ENCODE measurements at regions not wholly inside any gene's neighbourhood (a gene's known extent, or its start where the extent isn't known, plus 50 kb on each side); places are given as distances from the start of the nearest gene placed in this dataset.
"Not testable (repeated sequence)": the region's sequence is repeated elsewhere in the genome, so short reads cannot be mapped to it uniquely, and the experiment has no call there.

DNA sequence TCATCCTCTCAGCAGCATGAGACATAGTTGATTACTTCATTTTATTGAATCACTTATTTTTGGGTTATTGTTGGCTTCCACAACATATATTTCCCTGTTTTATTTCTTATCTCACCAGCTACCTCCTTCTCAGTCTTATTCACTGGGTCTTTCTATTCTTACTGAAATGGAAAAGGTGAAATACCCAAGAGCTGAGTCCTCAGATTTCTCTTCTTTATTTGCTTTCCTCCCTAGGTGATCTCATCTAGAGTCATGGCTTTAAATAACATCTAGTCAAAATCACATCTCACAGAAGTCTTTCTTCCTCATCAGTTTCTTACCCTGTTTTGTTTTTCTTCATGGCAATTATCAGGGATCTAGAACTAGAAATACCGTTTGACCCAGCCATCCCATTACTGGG lies 105.0 kb upstream of the RBBP8 start:
- DNase-seq: peak; percentile 70

DNA sequence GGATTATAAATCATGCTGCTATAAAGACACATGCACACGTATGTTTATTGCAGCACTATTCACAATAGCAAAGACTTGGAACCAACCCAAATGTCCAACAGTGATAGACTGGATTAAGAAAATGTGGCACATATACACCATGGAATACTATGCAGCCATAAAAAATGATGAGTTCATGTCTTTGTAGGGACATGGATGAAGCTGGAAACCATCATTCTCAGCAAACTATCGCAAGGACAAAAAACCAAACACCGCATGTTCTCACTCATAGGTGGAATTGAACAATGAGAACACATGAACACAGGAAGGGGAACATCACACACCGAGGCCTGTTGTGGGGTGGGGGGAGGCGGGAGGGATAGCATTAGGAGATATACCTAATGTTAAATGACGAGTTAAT lies 104.5 kb upstream of the RBBP8 start:
- not testable (repeated sequence) for DNase-seq

DNA sequence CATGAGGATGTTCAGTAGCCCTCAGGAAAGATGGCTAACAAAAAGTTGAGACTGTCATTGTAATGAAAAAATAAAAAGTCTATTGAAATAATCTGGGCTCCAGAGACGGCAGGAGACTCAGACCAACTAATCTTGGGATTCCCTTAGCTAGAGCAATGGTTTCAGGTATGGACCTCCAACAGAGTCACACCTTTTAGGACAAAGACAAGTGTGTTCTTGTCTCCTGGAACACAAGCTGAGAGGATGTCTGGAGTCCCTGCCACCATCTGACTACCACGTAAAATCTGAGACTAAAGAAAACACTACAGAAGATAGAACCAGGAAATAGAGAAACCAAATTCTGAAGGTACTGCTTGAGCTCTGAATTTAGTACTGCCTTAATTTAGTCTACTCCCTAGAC lies 103.3 kb upstream of the RBBP8 start:
- DNase-seq: no peak

DNA sequence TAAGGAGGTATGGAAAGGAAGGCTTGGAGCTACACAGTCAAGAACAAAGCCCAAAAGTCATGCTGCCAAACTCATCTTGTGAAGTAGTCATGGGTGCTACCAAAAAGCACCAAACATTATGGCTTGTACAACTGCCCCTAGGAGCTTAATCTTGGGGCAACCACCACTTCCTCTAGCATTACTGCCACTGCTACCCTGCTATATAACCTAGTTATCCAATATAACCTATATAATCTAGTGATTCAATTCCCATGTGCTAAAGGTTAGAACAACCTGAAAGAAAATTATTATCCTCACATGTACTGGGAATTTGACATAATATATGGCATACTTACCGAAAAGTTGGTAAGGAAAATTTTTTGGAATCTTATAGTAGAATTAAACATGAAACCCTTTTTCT lies 102.6 kb upstream of the RBBP8 start:
- DNase-seq: no peak

DNA sequence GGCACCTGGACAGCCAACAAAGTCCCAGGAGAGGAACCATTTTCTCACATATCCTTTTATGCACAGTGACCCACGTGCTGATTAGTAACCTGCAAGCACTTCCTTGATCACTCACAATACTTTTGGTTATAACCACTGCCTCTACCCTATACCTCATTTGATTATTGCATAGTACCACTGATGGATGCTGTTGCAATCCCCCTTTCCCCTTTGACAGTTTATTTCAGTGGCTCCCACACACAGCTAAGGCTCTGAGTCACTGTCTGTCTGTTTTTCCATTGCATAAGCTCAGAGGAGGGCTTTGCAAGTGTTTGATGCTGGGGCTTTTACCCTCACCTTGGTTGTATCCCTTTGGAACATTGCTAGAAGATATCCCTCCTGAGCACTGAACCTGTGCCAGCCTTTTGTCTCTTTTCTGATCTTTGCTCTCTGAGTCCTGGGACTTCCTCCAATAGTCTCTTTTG lies 101.7 kb upstream of the RBBP8 start:
- DNase-seq: peak; percentile 73

DNA sequence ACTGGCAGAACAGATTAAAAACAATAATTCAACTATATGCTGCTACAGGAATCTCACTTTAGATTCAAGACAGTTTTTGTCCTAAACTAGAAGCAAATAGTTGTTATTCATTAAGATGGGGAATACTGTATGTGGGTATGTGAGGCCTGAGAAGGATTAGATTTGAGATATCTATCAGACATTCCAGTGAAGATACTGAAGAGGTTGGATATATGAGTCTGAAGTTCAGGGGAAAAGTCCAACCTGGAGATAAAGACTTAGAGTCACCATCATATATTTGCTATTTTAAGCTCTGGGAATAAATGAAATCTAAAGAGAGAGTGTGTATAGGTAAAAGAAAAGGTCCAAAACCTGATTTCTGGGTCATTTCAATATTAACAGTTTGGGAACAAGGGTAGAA lies 96.2 kb upstream of the RBBP8 start:
- DNase-seq: no peak

DNA sequence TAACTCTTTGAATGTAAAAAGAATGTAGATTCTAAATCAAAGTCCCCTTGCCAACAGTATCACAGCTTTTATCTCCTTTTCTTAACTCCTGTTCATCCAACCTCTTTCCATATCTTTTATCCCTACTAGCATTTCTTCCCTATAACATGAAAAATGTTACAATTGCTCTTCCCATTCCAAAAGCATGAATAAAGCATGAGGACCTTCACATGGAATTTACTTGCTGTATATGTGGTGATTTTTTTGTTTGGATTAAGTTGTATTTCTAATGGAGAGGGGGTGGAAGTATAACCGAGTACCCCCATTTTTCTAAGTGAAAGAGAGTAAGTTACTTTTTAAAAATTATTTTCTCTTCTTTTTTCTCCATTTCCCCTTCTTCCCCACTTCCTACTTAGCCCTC lies 94.9 kb upstream of the RBBP8 start:
- no peak for DNase-seq

DNA sequence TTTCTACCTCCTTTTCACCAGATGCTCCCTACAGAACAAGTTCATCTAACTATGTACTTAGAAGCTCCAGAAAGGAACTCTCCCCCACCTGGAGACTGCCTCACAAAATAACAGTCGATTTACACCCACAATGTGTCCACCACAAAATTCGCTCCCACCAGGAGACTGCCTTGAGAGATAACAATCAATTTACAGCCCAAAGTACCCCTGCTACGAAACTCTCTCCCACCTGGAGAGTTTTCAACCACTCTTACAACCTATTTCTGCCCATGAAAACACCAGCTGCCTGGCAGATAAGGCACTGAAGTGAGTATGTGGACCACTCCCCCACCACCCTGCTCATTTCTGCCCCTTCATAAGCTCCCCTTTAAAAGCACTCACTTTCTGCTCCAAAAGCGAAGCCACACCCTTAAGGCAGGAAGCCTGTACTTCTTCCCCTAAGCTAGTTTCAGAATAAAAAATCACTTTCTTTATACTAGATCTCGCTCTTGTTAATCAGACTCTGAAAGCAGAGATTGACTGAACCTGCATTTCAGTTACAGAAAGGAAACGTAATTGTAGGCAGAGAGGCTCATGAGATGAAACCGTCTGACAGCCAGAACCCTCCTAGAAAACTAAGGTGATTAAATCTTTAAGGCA lies 94.4 kb upstream of the RBBP8 start:
- DNase-seq: no peak

DNA sequence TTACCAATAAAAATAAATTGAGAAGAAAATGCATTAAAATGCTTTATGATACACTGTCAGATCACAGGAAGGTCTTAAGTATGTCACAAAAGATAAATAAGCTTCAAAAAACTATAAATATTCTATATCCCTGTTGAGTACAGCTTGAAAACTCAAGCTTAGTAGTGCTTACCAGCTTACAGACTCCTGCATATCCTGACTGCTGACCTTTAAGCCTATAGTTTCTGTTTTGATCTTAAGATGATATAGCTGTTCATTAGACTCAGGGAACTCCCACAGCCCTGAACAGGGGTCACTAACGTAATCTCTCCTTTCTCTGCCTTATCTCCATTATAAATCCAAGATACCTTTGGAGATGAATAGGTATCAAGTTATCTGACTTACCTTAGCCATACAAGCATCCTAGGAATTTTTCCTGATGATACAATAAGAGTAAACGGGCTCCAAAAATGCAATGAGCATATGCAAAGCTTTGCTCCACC lies 93.7 kb upstream of the RBBP8 start:
- no peak for DNase-seq

DNA sequence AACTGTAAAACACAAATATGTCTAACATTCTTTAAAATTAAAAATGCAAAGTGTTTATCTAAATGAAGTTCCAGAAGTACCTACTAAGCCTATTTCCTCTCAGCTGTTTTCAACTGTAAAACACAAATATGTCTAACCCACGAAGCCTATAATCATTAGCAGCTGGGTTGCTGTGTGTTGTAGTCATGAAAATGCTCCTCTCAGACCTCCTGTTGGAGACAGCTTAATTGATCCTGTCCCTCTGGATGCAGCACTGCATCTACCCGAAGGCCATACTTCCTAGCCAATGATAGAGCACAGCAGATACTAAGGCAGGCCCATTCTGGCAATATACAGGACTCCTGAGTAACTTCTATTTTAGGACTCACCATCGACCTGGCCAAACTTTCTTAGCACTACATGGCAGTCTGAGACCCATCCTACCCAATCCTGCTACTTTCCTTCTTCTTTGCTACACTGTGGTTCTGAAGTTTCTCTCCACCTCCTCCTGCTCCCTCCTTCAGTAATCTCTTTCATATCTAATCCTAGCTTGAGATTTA lies 92.5 kb upstream of the RBBP8 start:
- DNase-seq: peak; percentile 18

DNA sequence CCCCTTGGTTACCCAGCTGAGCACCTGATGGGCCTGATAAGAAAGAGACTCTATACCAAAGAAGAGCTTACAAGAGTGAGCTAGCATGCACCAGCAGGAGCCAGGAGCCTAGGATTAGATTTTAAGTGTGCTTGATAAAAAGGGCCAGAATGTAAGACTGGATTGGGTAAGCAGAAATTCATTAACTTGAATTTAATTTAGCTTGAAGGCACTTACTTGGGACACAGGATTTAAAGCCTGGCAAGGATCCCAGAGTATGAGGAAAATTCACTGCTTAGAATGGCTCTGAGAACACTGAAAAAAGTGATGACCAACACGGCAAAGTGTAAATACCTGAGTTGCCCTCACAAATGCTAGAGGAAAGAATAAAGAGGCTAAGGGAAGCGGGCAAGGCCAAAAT lies 91.3 kb upstream of the RBBP8 start:
- DNase-seq: no peak

DNA sequence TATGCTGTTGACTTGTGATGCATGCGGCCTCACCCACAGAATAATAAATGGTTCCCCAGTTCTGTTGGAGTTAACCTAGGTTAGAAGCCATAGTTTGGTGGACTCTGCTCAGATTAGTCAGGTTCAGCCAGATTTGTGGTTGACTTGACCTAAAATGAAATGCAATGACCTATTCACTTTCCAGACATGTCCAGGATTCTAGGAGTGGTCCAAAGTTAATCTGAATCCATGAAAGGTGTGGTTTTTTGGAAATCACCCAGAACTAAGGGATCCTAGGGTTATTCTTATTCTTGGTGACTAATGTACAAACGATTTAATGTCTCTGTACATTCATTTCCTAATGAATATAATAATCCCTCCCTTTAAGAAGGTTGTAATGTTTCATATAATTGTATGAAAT lies 88.9 kb upstream of the RBBP8 start:
- peak; percentile 29 for DNase-seq

DNA sequence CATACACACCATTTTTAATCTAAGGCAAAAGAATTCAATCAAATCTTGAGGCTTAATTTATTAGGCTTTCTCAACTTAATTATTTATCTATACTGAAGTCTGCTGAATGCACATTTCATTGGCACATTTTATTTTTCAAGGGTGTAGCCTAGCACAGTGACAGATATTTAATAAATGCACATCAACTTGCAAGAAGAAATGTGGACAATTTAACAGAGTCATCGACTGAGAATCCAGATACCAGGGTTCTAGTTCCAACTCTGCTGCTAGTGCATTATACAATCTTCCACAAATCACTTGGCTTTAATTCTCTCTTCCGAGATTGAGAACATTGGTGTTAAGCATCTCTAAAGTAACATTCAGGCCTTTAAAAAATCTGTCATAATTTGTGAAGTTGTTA lies 88.5 kb upstream of the RBBP8 start:
- DNase-seq: no peak

DNA sequence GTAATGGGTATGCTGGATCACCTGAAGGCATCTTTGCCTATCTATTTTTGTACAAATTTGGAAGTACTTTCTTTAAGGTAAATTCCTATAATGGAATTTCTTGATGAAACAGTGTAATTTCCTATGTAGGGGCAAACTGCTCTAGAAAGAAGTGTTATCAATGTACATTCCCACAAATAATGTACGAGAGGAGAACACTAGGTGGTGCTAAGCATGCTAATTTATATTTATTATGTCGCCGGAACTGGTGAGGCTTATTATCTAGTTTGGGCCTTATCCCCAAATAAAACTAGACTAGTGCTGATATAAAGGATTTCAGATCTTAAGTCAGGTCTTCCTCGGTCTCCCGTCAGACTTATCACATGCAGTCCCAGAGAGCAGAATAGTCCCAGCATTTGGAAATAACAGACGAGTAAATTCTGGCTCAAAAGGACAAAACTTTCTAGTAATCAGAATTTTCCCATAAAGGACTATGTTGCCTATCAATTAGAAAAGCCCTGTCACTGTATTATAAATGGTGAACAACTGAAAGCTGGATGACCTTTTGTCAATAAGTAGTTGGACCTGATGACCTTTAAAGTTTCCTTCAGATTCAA lies 86.9 kb upstream of the RBBP8 start:
- DNase-seq: peak; percentile 35

DNA sequence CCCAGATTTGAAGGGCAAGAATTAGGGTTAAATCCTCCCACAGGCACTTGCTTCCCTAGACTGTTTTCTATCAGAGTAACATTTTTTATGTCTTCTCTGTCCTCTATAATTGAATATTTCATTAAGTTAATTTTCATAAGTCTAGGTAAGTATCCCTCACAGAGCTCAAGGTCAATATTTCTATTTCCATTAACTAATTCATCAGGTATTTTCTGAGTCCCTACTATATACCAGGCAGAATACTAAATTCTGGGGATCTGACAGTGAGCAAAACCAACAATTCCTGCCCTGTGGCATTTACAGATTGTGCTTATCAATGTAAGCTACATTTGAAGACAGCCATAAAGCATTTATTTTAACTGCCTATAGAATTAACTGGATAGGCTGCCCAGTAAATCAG lies 86.4 kb upstream of the RBBP8 start:
- no peak for DNase-seq

DNA sequence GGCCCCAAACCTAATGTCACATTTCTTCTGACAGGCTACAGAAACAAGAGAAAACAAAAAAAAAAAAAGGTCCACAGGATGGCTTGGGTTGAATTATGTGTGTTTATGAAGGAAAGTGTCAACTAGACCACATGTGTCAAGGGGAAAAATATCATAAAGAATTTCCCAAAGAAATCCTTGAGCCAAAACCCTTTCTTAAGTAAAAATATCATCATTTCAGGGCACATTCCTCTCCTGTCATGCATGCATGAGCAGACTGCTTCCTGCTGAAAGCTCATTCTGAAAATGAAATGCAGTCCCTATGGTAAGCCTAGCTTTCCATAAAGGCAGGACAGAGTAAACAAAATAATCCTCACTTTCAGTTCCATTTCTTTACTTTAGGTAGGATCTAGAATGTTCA lies 85.7 kb upstream of the RBBP8 start:
- DNase-seq: peak; percentile 27

DNA sequence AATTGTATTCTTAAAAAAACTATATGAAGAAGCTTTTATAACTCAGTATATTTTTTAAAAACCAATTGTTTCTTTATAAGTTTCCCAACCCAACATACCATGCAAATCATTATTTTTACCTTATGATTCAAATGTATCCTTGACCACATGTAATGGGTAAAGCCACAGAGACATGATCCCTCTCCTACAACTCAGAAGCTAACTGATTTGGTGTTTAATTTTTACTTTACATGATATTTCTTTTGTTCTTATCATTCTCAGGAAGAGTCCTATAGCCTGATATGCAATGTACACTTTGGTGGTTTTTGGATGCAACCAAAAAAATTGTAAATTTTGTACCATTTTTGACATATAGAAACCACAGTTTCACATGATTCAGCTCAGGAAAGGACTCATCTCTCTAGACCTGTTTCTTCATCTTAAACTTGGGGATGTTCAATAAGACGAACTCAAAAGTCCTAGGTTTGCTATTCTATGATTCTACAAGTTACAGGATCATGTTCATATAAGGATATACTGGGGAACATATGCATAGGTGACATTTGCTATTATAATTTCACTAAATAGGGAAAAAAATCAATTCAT lies 85.2 kb upstream of the RBBP8 start:
- peak; percentile 15 for DNase-seq

DNA sequence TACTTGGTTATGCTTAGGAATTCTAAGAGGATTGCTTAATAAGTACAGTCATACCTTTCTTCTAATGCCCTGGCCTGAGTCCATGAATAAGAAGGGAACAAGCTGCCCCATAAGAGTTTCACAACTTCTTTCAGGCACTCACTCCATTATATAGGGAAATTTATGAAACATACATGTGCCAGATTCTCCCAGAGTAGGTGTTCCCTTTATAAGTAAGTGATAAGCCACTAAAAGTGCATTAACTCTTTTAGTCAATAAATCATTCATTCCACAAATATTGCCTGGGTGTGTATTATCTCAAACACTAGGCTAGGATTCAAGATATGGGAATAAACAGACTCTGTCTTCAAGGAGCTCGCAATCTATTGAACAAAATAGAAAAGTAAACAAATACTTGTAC lies 84.5 kb upstream of the RBBP8 start:
- DNase-seq: peak; percentile 93

DNA sequence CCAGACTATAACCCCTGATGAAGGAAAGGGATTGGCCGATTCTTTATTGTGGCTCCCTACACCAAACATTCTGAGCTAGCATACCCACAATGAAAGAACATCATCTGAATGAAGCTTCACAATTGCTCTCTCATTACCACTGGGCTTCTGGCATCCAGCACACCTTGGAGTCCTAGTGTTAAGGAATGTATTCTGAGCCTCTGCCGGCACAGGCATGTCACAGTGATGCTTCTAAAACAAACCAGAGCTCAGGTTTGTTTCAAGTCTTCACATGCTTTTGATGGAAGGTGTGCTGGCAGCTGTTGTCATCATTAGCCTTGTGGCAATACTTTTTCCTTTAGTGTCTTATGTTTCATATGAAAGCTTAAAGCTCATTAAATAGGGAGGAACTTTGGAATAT lies 76.3 kb upstream of the RBBP8 start:
- DNase-seq: no peak

DNA sequence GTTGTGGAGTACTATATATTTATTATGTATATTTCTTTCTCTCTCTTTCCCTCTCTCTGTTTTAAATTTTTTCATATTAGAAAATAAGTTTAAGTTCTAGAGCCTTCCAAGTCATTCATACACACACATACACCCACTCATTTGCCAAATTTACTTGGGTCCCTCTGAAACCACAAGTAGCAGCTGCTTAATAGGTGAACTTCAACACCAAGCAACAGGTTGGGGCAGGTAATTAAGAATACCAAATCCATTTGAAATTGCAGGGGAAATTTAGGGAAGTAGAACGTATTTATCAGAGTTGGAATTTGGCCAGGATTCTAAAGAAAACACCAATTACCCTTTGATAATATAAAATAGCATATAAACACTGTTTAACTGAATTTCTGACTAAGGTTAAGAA lies 75.0 kb upstream of the RBBP8 start:
- DNase-seq: no peak

DNA sequence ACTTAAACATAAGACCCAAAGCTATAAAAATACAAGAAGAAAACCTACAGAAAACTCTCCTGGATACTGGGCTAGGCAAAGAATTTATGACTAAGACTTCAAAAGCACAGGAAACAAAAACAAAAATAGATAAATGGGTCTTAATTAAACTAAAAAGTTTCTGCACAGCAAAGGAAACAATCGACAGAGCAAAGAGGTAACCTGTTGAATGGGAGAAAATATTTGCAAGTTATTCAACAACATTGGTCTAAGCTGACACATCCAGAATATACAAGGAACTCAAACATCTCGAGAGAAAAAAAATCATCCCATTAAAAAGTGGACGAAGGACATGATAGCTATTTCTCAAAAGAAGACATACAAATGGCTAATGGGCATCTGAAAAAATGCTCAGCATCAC lies 72.3 kb upstream of the RBBP8 start:
- DNase-seq: no peak

DNA sequence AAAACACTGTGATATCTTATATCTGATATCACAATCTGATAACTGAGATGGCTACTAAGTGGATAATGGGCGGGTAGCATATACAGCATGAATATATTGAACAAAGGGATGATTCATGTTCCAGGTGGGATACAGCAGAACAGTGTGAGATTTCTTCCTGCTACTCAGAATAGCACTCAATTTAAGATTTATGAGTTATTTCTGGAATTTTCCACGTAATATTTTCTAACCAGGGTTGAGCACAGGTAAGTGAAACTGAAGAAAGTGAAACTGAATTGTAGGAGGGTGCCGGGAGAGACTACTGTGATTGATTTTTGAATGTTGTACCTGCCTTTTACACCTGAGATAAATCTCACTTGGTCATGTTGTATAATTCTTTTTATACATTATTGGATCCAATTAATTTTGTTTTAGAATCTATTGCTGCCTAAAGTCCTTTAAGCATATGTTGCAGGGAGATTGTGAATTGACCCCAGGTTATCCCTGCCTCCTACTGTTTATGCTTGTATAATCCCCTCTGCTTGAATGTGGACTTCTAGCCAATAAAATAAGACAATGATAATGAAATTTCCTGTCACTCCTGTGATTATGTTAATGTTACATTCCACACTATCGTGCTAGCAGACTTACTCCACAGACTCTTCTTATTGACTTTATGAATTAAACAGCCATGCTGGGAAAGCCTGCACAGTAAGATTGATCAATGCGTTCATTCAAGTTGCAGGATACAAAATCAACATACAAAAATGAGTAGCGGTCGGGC lies 67.6 kb upstream of the RBBP8 start:
- DNase-seq: no peak

DNA sequence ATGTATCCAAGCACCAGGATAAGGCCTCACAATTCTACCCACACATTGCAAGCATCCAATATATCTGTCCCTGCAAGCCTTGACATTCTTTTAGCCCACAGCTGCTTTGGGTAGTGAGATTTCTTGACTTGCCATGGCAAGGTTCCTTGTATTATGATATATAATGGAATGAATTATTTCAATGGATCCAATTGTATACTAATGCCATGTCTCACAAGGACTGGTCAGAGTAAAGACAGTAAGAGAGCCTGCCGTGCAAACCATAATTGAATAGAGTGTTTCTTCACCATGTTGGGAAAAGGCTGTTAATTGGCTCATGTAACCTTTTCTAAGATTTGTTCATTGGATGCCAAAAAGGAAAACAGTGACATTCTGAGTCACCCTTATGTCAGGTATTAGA lies 64.3 kb upstream of the RBBP8 start:
- no peak for DNase-seq

Data from HCEC 1CT (cell line).